CD14-positive monocyte (primary cell): ENCODE measurements at regions not wholly inside any gene's neighbourhood (a gene's known extent, or its start where the extent isn't known, plus 50 kb on each side); places are given as distances from the start of the nearest gene placed in this dataset.
"Not testable (repeated sequence)": the region's sequence is repeated elsewhere in the genome, so short reads cannot be mapped to it uniquely, and the experiment has no call there.

Experiments used
- DNase-seq, 3 donors: peaks; one replicate each; pipeline ENCODE4 v3.0.0-alpha.2; 2011 to 2022
- H2AFZ ChIP-seq: 2 replicates; pipeline ENCODE4 v1.6.0; 2012; ENCODE audit warnings: mild to moderate bottlenecking, low read depth, low read length, inconsistent platforms; ENCODE audit not compliant: insufficient read depth, poor library complexity, severe bottlenecking
- H3K27ac ChIP-seq, 2 donors: 1 replicate in 1 of 2; 2 replicates in 1 of 2; pipeline ENCODE4 v1.5.1; 2012 to 2013; ENCODE audit warnings: low read length in 2 of 2, control low read depth in 1 of 2, inconsistent platforms in 1 of 2, low read depth in 1 of 2, mild to moderate bottlenecking in 1 of 2
- H3K27me3 ChIP-seq, 2 donors: one replicate each; pipeline versions ENCODE4 v1.6.0 to v1.6.1; 2011 to 2013; ENCODE audit warnings: low read length in 2 of 2; ENCODE audit not compliant: control insufficient read depth in 2 of 2, insufficient read depth in 2 of 2
- H3K36me3 ChIP-seq, 2 donors: replicated peaks in 1 of 2; 1 replicate in 1 of 2; 2 replicates in 1 of 2; pipeline versions ENCODE4 v1.5.1 to v1.6.1; 2012 to 2013; ENCODE audit warnings: low read length in 2 of 2, control low read depth in 1 of 2, inconsistent platforms in 1 of 2, mild to moderate bottlenecking in 1 of 2; ENCODE audit not compliant: insufficient read depth in 2 of 2, control insufficient read depth in 1 of 2
- H3K4me1 ChIP-seq, 2 donors: 1 replicate in 1 of 2; 2 replicates in 1 of 2; pipeline versions ENCODE4 v1.5.1 to v1.6.1; 2012 to 2013; ENCODE audit warnings: low read length in 2 of 2, control low read depth in 1 of 2, inconsistent platforms in 1 of 2, mild to moderate bottlenecking in 1 of 2, moderate library complexity in 1 of 2; ENCODE audit not compliant: insufficient read depth in 2 of 2, control insufficient read depth in 1 of 2
- H3K4me2 ChIP-seq: replicated peaks from 2 replicates; pipeline ENCODE3; 2012; ENCODE audit warnings: low read length, moderate library complexity, mild to moderate bottlenecking; ENCODE audit not compliant: poor library complexity, severe bottlenecking; ENCODE audit errors: extremely low read depth
- H3K4me3 ChIP-seq, 3 experiments: fragments of 200-600 bp in 1 of 3; sonication (generic) in 1 of 3; replicated peaks in 1 of 3; 1 replicate in 2 of 3; 2 replicates in 1 of 3; pipeline ENCODE4 v1.5.1; 2011 to 2013; ENCODE audit warnings: low read length in 3 of 3, mild to moderate bottlenecking in 3 of 3, control low read depth in 2 of 3, low read depth in 2 of 3, inconsistent platforms in 1 of 3, moderate library complexity in 1 of 3
- H3K79me2 ChIP-seq: 2 replicates; pipeline ENCODE4 v1.6.0; 2012; ENCODE audit warnings: mild to moderate bottlenecking, control low read depth, inconsistent platforms, low read length, moderate library complexity; ENCODE audit not compliant: insufficient read depth
- H3K9ac ChIP-seq: 2 replicates; pipeline ENCODE4 v1.6.0; 2017; ENCODE audit warnings: low read length, mild to moderate bottlenecking; ENCODE audit not compliant: insufficient read depth, poor library complexity, severe bottlenecking
- H3K9me3 ChIP-seq, 2 donors: replicated peaks in 1 of 2; 1 replicate in 1 of 2; 2 replicates in 1 of 2; pipeline versions ENCODE4 v1.5.1 to v1.6.1; 2012 to 2013; ENCODE audit warnings: low read length in 2 of 2, control low read depth in 1 of 2; ENCODE audit not compliant: control insufficient read depth in 1 of 2, insufficient read depth in 1 of 2
- H4K20me1 ChIP-seq: 2 replicates; pipeline ENCODE4 v1.6.0; 2012; ENCODE audit warnings: mild to moderate bottlenecking, low read length, control low read depth, moderate library complexity; ENCODE audit not compliant: insufficient read depth
- H3K27ac Mint-ChIP-seq, 7 donors: one replicate each; pipeline ENCODE4 v1.8.0; 2020; ENCODE audit warnings: mild to moderate bottlenecking in 7 of 7, mixed read lengths in 7 of 7, moderate library complexity in 6 of 7, inconsistent platforms in 2 of 7
- H3K27me3 Mint-ChIP-seq, 3 donors: one replicate each; pipeline ENCODE4 v1.8.0; 2021 to 2022; ENCODE audit warnings: low read depth in 3 of 3, mild to moderate bottlenecking in 3 of 3, mixed read lengths in 3 of 3, moderate library complexity in 3 of 3, inconsistent platforms in 1 of 3
- H3K36me3 Mint-ChIP-seq, 2 donors: one replicate each; pipeline ENCODE4 v1.8.0; 2020; ENCODE audit warnings: mixed read lengths in 2 of 2, inconsistent platforms in 1 of 2, mild to moderate bottlenecking in 1 of 2
- H3K4me1 Mint-ChIP-seq: one replicate; pipeline ENCODE4 v1.8.0; 2020; ENCODE audit warnings: mild to moderate bottlenecking, mixed read lengths
- H3K4me3 Mint-ChIP-seq, 2 donors: one replicate each; pipeline ENCODE4 v1.8.0; 2020; ENCODE audit warnings: mild to moderate bottlenecking in 2 of 2, mixed read lengths in 2 of 2, moderate library complexity in 1 of 2
- H3K9me3 Mint-ChIP-seq, 7 donors: one replicate each; pipeline ENCODE4 v1.8.0; 2020 to 2022; ENCODE audit warnings: mixed read lengths in 7 of 7, mild to moderate bottlenecking in 6 of 7, moderate library complexity in 6 of 7, inconsistent platforms in 2 of 7
- WGBS: methylation state at CpG from one replicate; pipeline ENCODE4 v1.1.5; 2013; ENCODE audit warnings: missing lambda C conversion rate; ENCODE audit not compliant: insufficient coverage; 5-methylcytosine and 5-hydroxymethylcytosine counted together
- intact Hi-C, 2 donors: fragments of 100-400 bp; cut with micrococcal nuclease; formaldehyde crosslinking; loops; one replicate each; pipeline versions ENCODE4 v1.15.0 to v1.15.1; 2023
- TF ChIP-seq, protein P1 (sequence below): fragments of 200-600 bp; IDR thresholded peaks from one replicate; pipeline ENCODE4 v1.8.0; 2022; ENCODE audit warnings: antibody characterized with exemption, mild to moderate bottlenecking

GRCh38 chr1:233750139-233750538, 136.2 kb downstream of the KCNK1 start:
- no peaks in the 10 kb centered on the region for H3K27me3 ChIP-seq
- no peaks in the 10 kb centered on the region for H3K36me3 Mint-ChIP-seq
- peaks cover 0 to 4% (median 4%) of the 10 kb centered on the region in 3 donors for H3K27me3 Mint-ChIP-seq
- intact Hi-C loops = no loop called here
- H3K4me2 ChIP-seq = no peak overlapping the region
- H3K9me3 Mint-ChIP-seq = peaks cover 0 to 3% (median 0%) of the 10 kb centered on the region in 7 donors
- no peak overlapping the region for H3K4me3 Mint-ChIP-seq
- H4K20me1 ChIP-seq = no peaks in the 10 kb centered on the region
- TF ChIP-seq, protein P1, sequence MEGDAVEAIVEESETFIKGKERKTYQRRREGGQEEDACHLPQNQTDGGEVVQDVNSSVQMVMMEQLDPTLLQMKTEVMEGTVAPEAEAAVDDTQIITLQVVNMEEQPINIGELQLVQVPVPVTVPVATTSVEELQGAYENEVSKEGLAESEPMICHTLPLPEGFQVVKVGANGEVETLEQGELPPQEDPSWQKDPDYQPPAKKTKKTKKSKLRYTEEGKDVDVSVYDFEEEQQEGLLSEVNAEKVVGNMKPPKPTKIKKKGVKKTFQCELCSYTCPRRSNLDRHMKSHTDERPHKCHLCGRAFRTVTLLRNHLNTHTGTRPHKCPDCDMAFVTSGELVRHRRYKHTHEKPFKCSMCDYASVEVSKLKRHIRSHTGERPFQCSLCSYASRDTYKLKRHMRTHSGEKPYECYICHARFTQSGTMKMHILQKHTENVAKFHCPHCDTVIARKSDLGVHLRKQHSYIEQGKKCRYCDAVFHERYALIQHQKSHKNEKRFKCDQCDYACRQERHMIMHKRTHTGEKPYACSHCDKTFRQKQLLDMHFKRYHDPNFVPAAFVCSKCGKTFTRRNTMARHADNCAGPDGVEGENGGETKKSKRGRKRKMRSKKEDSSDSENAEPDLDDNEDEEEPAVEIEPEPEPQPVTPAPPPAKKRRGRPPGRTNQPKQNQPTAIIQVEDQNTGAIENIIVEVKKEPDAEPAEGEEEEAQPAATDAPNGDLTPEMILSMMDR = no peak
- no peaks in the 10 kb centered on the region for H3K4me1 ChIP-seq
- no peaks in the 10 kb centered on the region for H3K36me3 ChIP-seq
- no peak overlapping the region for H3K27ac Mint-ChIP-seq
- H3K9me3 ChIP-seq = no peaks in the 10 kb centered on the region
- WGBS = no CpG with 5 or more reads among the region's 1 CpG
- no peaks in the 10 kb centered on the region for H3K4me1 Mint-ChIP-seq
- no peaks in the 10 kb centered on the region for H3K79me2 ChIP-seq
- no peak overlapping the region for H3K27ac ChIP-seq
- H3K4me3 ChIP-seq = no peak overlapping the region
- H3K9ac ChIP-seq = no peak overlapping the region
- DNase-seq = no peak
- H2AFZ ChIP-seq = no peak overlapping the region

DNA sequence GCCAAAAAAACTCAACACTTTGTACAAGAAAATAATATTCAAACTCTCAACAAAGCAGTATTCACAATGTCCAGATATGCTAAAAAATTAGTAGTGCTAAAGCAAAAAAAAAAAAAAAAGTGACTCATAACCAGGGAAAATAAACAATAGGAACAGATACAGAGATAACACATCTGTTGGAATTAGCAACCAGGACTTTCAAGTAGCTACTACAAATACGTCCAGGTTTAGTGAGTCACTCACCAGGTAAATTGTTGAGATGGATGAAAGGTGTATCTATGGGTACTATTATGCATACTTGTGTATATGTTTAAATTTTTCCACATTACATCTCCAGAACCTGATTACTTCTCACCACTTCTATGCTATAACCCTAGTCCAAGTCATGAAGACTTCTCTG, 144.8 kb upstream of the SLC35F3 start:
- H3K79me2 ChIP-seq = no peaks in the 10 kb centered on the region
- no peak overlapping the region for H3K9ac ChIP-seq
- H3K4me3 ChIP-seq = no peak overlapping the region
- Mint-ChIP-seq H3K4me1 (no peaks in the 10 kb centered on the region), H3K36me3 (no peaks in the 10 kb centered on the region), H3K9me3 (peaks cover 0 to 2% (median 0%) of the 10 kb centered on the region in 7 donors), H3K4me3 (no peak overlapping the region), H3K27me3 (peaks cover 1 to 4% (median 2%) of the 10 kb centered on the region in 3 donors), H3K27ac (no peak overlapping the region)
- H2AFZ ChIP-seq = no peak overlapping the region
- H3K4me1 ChIP-seq = no peaks in the 10 kb centered on the region
- no CpG with 5 or more reads among the region's 1 CpG for WGBS
- no peaks in the 10 kb centered on the region for H3K36me3 ChIP-seq
- TF ChIP-seq, protein P1 = no peak
- no peaks in the 10 kb centered on the region for H3K9me3 ChIP-seq
- H3K27me3 ChIP-seq = no peaks in the 10 kb centered on the region
- intact Hi-C loops = no loop called here
- no peak for DNase-seq
- no peak overlapping the region for H3K4me2 ChIP-seq
- no peak overlapping the region for H3K27ac ChIP-seq
- no peaks in the 10 kb centered on the region for H4K20me1 ChIP-seq

DNA sequence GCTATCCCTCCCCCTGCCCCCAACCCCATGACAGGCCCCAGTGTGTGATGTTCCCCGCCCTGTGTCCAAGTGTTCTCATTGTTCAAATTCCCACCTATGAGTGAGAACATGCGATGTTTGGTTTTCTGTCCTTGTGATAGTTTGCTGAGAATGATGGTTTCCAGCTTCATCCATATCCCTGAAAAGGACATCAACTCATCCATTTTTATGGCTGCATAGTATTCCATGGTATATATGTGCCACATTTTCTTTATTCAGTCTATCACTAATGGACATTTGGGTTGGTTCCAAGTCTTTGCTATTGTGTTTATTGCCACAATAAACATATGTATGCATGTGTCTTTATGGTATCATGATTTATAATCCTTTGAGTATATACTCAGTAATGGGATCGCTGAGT, 140.2 kb upstream of the SLC35F3 start:
- H3K27me3 ChIP-seq, intact Hi-C loops, H2AFZ ChIP-seq, H3K9ac ChIP-seq, H3K36me3 ChIP-seq, H3K4me1 ChIP-seq, H3K79me2 ChIP-seq, H3K27ac Mint-ChIP-seq, H3K4me1 Mint-ChIP-seq, H4K20me1 ChIP-seq, H3K4me2 ChIP-seq, H3K27ac ChIP-seq, H3K9me3 ChIP-seq, H3K36me3 Mint-ChIP-seq, H3K4me3 Mint-ChIP-seq, H3K27me3 Mint-ChIP-seq, H3K4me3 ChIP-seq, DNase-seq: not testable (repeated sequence)
- H3K9me3 Mint-ChIP-seq = peaks cover 0 to 12% (median 3%) of the 10 kb centered on the region in 7 donors
- no CpG with 5 or more reads among the region's 3 CpGs for WGBS
